Activated naive CD8-positive, alpha-beta T cell treated with anti-CD3 and anti-CD28 coated beads for 36 hours (primary cell): ENCODE measurements at regions not wholly inside any gene's neighbourhood (a gene's known extent, or its start where the extent isn't known, plus 50 kb on each side); places are given as distances from the start of the nearest gene placed in this dataset.
"Not testable (repeated sequence)": the region's sequence is repeated elsewhere in the genome, so short reads cannot be mapped to it uniquely, and the experiment has no call there.

Experiments
- DNase-seq: peaks from one replicate; pipeline ENCODE4 v3.0.0; 2021
- H3K27ac Mint-ChIP-seq: one replicate; pipeline ENCODE4 v1.8.0; 2022; ENCODE audit warnings: mild to moderate bottlenecking, moderate library complexity, mixed read lengths
- H3K27me3 Mint-ChIP-seq: one replicate; pipeline ENCODE4 v1.8.0; 2022; ENCODE audit warnings: mild to moderate bottlenecking, mixed read lengths
- H3K36me3 Mint-ChIP-seq: one replicate; pipeline ENCODE4 v1.8.0; 2021; ENCODE audit warnings: mild to moderate bottlenecking, mixed read lengths
- H3K4me1 Mint-ChIP-seq: one replicate; pipeline ENCODE4 v1.8.0; 2021; ENCODE audit warnings: mixed read lengths
- H3K4me3 Mint-ChIP-seq: one replicate; pipeline ENCODE4 v1.8.0; 2022; ENCODE audit warnings: mild to moderate bottlenecking, moderate library complexity, mixed read lengths
- H3K9me3 Mint-ChIP-seq: one replicate; pipeline ENCODE4 v1.8.0; 2022; ENCODE audit warnings: mixed read lengths

- H3K4me3 Mint-ChIP-seq, H3K36me3 Mint-ChIP-seq, DNase-seq, H3K27ac Mint-ChIP-seq, H3K9me3 Mint-ChIP-seq, H3K4me1 Mint-ChIP-seq: not testable (repeated sequence)
- peaks cover 14% of the 10 kb centered on the region for H3K27me3 Mint-ChIP-seq
Observed at GRCh38 chr2:62605471-62605870, 99.5 kb upstream of the TMEM17 start.

- Mint-ChIP-seq H3K4me1 (no peaks in the 10 kb centered on the region), H3K27me3 (peaks cover 9% of the 10 kb centered on the region), H3K4me3 (no peak overlapping the region), H3K9me3 (peaks cover 4% of the 10 kb centered on the region), H3K36me3 (no peaks in the 10 kb centered on the region), H3K27ac (no peak overlapping the region)
- no peak for DNase-seq
Observed at GRCh38 chr2:62604336-62604735, 98.3 kb upstream of the TMEM17 start.

GRCh38 chr2:62603154-62603712 lies 97.2 kb upstream of the TMEM17 start:
- Mint-ChIP-seq H3K27ac (no peak overlapping the region), H3K4me1 (no peaks in the 10 kb centered on the region), H3K4me3 (no peak overlapping the region), H3K36me3 (no peaks in the 10 kb centered on the region), H3K9me3 (peaks cover 4% of the 10 kb centered on the region), H3K27me3 (peaks cover 9% of the 10 kb centered on the region)
- no peak for DNase-seq

GRCh38 chr2:62599674-62600410 lies 93.8 kb upstream of the TMEM17 start:
- not testable (repeated sequence) for DNase-seq, H3K4me1 Mint-ChIP-seq, H3K36me3 Mint-ChIP-seq, H3K27ac Mint-ChIP-seq, H3K9me3 Mint-ChIP-seq, H3K27me3 Mint-ChIP-seq, H3K4me3 Mint-ChIP-seq

- DNase-seq, result no peak
- H3K36me3 Mint-ChIP-seq, result no peaks in the 10 kb centered on the region
- H3K4me1 Mint-ChIP-seq, result no peaks in the 10 kb centered on the region
Observed at GRCh38 chr2:62597323-62597722, 91.3 kb upstream of the TMEM17 start.

GRCh38 chr2:62596061-62596921 lies 90.3 kb upstream of the TMEM17 start:
- Mint-ChIP-seq H3K9me3 (no peaks in the 10 kb centered on the region), H3K4me3 (no peak overlapping the region), H3K27ac (no peak overlapping the region)

More at GRCh38 chr2:62597323-62597722, 91.3 kb upstream of the TMEM17 start:
- Mint-ChIP-seq H3K4me3 (no peak overlapping the region), H3K27ac (no peak overlapping the region), H3K27me3 (no peaks in the 10 kb centered on the region), H3K9me3 (no peaks in the 10 kb centered on the region)

GRCh38 chr2:62595474-62595873 lies 89.5 kb upstream of the TMEM17 start:
- no peaks in the 10 kb centered on the region for H3K4me1 Mint-ChIP-seq
- no peaks in the 10 kb centered on the region for H3K36me3 Mint-ChIP-seq
- no peaks in the 10 kb centered on the region for H3K9me3 Mint-ChIP-seq
- DNase-seq, result no peak
- no peak overlapping the region for H3K27ac Mint-ChIP-seq
- no peaks in the 10 kb centered on the region for H3K27me3 Mint-ChIP-seq
- H3K4me3 Mint-ChIP-seq, result no peak overlapping the region

More at GRCh38 chr2:62596061-62596921, 90.3 kb upstream of the TMEM17 start:
- Mint-ChIP-seq H3K4me1 (no peaks in the 10 kb centered on the region), H3K36me3 (no peaks in the 10 kb centered on the region), H3K27me3 (no peaks in the 10 kb centered on the region)
- DNase-seq, result no peak

GRCh38 chr2:62593825-62594224 lies 87.8 kb upstream of the TMEM17 start:
- Mint-ChIP-seq H3K9me3 (no peaks in the 10 kb centered on the region), H3K27ac (no peak overlapping the region), H3K27me3 (peaks cover under 1% of the 10 kb centered on the region), H3K4me1 (no peaks in the 10 kb centered on the region), H3K36me3 (no peaks in the 10 kb centered on the region), H3K4me3 (no peak overlapping the region)
- no peak for DNase-seq

GRCh38 chr2:62591491-62591890 lies 85.5 kb upstream of the TMEM17 start:
- DNase-seq, result no peak
- no peaks in the 10 kb centered on the region for H3K9me3 Mint-ChIP-seq
- no peak overlapping the region for H3K27ac Mint-ChIP-seq
- no peaks in the 10 kb centered on the region for H3K36me3 Mint-ChIP-seq
- no peak overlapping the region for H3K4me3 Mint-ChIP-seq
- peaks cover 6% of the 10 kb centered on the region for H3K27me3 Mint-ChIP-seq
- no peaks in the 10 kb centered on the region for H3K4me1 Mint-ChIP-seq

GRCh38 chr2:62589691-62590356 lies 83.8 kb upstream of the TMEM17 start:
- Mint-ChIP-seq H3K4me1 (no peaks in the 10 kb centered on the region), H3K4me3 (no peak overlapping the region), H3K27me3 (peaks cover 6% of the 10 kb centered on the region), H3K27ac (no peak overlapping the region), H3K36me3 (no peaks in the 10 kb centered on the region), H3K9me3 (no peaks in the 10 kb centered on the region)
- no peak for DNase-seq

- H3K4me3 Mint-ChIP-seq, result no peak overlapping the region
- H3K27me3 Mint-ChIP-seq, result peaks cover 6% of the 10 kb centered on the region
- H3K4me1 Mint-ChIP-seq, result no peaks in the 10 kb centered on the region
- no peak for DNase-seq
- H3K27ac Mint-ChIP-seq, result no peak overlapping the region
- H3K9me3 Mint-ChIP-seq, result no peaks in the 10 kb centered on the region
- no peaks in the 10 kb centered on the region for H3K36me3 Mint-ChIP-seq
Observed at GRCh38 chr2:62587592-62587991, 81.6 kb upstream of the TMEM17 start.

GRCh38 chr2:62586981-62587380 lies 81.0 kb upstream of the TMEM17 start:
- Mint-ChIP-seq H3K4me1 (no peaks in the 10 kb centered on the region), H3K27me3 (peaks cover 6% of the 10 kb centered on the region), H3K36me3 (no peaks in the 10 kb centered on the region), H3K4me3 (no peak overlapping the region), H3K27ac (no peak overlapping the region), H3K9me3 (no peaks in the 10 kb centered on the region)
- no peak for DNase-seq

GRCh38 chr2:62578803-62579640 lies 73.0 kb upstream of the TMEM17 start:
- DNase-seq, result no peak
- no peaks in the 10 kb centered on the region for H3K36me3 Mint-ChIP-seq
- H3K27me3 Mint-ChIP-seq, result peaks cover 3% of the 10 kb centered on the region
- no peak overlapping the region for H3K27ac Mint-ChIP-seq
- no peak overlapping the region for H3K4me3 Mint-ChIP-seq
- no peaks in the 10 kb centered on the region for H3K9me3 Mint-ChIP-seq
- H3K4me1 Mint-ChIP-seq, result peaks cover 2% of the 10 kb centered on the region

GRCh38 chr2:62577994-62578781 lies 72.2 kb upstream of the TMEM17 start:
- Mint-ChIP-seq H3K36me3 (no peaks in the 10 kb centered on the region), H3K9me3 (no peaks in the 10 kb centered on the region), H3K4me3 (no peak overlapping the region)

More at GRCh38 chr2:62577994-62578781, 72.2 kb upstream of the TMEM17 start:
- DNase-seq, result no peak
- Mint-ChIP-seq H3K4me1 (peaks cover 2% of the 10 kb centered on the region), H3K27ac (no peak overlapping the region), H3K27me3 (peaks cover 4% of the 10 kb centered on the region)
